ENCODE measurements at regions not wholly inside any gene's neighbourhood (a gene's known extent, or its start where the extent isn't known, plus 50 kb on each side); places are given as distances from the start of the nearest gene placed in this dataset.

- DNase-seq: no peak
Measured at GRCh38 chr20:7355051-7355450, 585.2 kb downstream of the HAO1 start.

GRCh38 chr20:7358670-7359069 lies 581.6 kb downstream of the HAO1 start:
- DNase-seq: no peak

DNA sequence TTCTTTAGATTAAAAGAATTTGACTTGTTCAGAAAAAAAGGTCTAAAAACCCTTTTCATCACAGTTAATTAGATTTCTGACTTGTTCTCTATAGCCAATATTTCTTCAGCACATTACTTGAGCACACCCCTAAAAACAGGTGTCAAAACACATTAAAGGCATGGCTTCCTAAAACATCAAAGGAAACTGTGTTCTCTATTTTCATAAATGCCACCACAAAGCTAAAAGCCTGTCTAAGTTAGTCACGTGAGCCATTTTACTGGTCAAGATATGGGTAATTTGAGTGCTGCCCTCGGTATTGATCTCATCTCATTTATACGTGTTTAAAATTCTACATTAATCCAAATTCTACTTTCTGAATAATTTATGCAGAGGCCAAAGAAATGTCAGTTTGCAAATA lies 580.5 kb downstream of the HAO1 start:
- DNase-seq: no peak

DNA sequence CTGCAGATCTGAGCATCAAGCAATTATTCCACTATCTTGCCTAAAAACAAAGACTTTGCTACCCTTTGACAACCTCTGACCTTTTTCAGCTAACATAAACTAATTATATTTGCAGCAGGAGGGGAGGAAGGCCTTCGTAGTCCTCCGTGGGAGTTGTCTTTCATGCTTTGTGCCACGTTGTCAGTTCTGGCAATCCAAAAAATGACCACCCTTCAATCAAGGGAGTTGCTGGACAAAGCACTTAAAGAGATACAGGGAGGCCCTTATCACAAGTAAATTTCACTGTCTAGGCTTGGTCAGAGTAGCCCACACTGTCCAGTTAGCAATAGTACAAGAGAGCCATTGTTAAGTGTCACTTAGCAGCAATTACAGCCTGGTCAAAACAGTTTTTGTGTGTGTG lies 578.9 kb downstream of the HAO1 start:
- no peak for DNase-seq

- DNase-seq: no peak
Measured at GRCh38 chr20:7361931-7362330, 578.3 kb downstream of the HAO1 start.

GRCh38 chr20:7362601-7363000 lies 577.7 kb downstream of the HAO1 start:
- no peak for DNase-seq

DNA sequence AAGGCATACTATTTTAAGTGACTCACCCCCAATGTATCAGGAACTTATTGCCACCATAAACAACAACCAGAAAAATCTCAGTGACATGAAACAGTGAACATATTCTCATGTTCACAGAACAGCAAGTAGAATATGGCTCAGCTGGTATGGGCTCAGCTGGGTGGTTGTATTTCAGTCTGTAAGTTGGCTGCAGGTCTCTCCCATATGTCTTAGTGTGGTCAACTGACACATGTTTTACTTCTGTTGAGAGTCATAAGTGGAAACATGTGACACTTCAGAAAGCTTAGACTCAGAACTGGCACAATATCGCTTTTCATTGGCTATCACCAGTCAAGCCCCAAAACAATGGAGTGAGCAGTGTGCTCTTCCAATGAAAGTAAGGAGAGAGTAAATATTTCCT lies 574.1 kb downstream of the HAO1 start:
- DNase-seq: no peak

DNA sequence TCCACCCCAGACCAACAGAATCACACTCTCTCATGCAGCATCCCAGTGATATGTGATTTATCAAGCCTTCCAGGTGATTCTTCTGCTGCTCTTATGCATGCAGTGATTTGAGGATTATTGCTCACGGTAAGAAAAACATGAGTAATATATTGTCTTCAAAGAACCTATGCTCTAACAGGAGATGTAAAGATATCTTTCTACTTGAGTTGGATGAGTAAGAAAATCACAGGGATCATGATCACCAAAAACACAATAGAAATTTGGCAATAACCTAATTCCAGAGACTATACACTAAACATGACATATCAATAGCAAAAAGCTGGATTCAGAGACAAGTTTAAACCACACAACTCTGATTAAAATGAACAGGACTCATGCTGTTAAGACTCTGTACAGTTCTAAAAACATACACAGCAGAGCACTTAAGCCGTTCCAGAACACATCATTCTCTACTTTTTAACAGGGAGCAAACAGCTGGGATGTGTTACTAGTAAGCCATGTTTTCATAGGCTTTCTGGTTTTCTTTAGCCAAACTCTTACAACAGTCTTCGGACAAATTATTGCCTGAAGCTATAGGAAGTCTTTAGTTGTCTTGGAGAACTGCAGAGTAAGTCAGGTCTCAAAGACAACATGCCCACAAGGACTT lies 568.6 kb downstream of the HAO1 start:
- no peak for DNase-seq

GRCh38 chr20:7375905-7376304 lies 564.4 kb downstream of the HAO1 start:
- DNase-seq: peak; percentile 59 to 68 (median 65)

- peak; percentile 23 to 35 (median 26) for DNase-seq
Measured at GRCh38 chr20:7378864-7379605, 561.2 kb downstream of the HAO1 start.

GRCh38 chr20:7379621-7380220 lies 560.5 kb downstream of the HAO1 start:
- no peak for DNase-seq

DNA sequence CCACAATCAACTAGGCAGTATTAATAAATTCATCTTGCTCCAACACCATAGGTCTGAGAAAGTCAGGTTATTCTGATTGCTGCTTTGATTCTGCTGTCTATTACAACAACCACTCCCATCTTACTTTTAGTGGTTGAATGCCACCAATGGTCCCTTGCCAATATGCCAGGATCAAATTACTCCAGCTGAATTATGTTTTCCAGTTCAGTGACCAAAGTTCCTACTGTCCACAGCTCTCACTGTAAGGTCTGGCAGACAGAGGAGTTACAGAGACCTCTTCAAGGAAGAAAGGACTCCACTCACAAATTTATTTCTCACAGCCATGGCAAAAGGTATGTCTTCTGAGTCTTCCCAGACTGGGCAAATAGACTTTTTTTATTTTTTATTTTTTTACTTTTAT lies 557.0 kb downstream of the HAO1 start:
- DNase-seq: no peak

GRCh38 chr20:7387638-7388193 lies 552.5 kb downstream of the HAO1 start:
- no peak for DNase-seq

GRCh38 chr20:7389216-7389615 lies 551.0 kb downstream of the HAO1 start:
- no peak for DNase-seq

DNA sequence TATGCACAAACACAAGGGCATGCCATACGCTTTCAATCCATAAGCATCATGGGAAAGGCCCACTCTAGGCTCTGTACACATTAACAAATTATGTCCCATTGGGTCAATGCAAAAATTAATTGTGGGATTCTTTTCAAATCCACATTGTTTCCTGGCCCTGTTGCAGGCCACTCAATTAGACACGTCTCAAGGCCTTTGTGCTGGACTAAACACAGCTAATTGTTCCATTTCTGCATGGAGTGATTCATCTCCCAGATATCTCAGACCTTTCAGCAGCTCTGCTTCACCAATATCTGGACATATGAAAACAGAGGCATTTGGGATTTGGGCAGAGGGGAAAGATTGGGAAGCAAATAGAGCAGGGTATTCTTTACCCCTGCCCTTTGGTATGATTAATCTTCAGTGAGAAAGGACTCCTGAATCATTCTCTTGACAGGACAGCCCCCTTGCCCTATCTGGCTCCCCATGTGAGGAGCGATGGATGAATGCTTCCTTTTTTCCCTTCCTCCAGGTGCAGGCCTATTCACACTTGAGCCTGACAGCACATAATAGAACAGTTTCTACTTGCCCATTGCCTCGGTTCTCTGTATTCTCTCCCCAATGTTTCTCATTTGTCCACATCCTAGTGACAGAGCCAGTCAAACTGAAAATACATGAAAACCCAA lies 547.6 kb downstream of the HAO1 start:
- DNase-seq: no peak

DNA sequence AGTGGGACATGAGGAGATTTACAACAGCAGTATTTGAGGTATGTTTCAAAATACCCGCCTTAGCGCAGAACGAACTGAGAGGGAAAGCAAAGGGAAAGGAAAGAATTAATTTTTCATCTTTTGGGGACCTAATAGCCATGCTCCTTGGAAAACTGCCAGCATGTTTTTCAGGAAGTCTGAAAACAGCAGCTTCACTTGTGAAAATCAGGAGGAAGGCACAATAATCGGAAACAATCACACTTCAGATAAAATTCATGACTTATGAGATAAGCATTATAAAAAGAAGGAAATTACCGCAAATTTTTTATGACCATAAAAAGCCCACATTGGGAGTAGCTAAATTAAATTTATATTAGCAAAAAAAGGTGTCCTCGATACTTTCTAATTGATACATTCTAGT lies 541.1 kb downstream of the HAO1 start:
- no peak for DNase-seq

DNA sequence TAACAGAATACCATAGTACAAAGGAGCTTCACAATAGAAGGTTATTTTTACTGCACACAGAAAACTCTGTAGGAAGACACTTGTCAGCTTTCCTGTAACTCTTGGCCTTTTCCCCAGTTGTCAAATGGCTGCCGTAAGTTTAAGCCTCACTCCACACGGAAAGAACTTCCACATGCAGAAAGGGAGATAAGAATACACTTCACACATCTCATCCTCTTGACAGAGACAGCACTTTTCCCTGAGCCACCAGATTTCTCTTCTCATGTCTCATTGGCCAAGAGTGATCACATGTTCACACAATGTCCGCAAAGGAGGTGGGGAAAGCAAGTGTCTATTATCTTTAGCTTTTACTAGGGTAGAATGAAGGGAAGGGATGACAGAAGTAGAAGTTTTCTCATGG lies 540.7 kb downstream of the HAO1 start:
- no peak for DNase-seq

GRCh38 chr20:7406671-7407070 lies 533.6 kb downstream of the HAO1 start:
- no peak for DNase-seq

GRCh38 chr20:7410150-7410549 lies 530.1 kb downstream of the HAO1 start:
- DNase-seq: no peak

- DNase-seq: no peak
Measured at GRCh38 chr20:7411075-7411474, 529.2 kb downstream of the HAO1 start.

GRCh38 chr20:7415427-7415826 lies 524.8 kb downstream of the HAO1 start:
- DNase-seq: no peak

GRCh38 chr20:7416382-7416781 lies 523.9 kb downstream of the HAO1 start:
- no peak for DNase-seq

DNA sequence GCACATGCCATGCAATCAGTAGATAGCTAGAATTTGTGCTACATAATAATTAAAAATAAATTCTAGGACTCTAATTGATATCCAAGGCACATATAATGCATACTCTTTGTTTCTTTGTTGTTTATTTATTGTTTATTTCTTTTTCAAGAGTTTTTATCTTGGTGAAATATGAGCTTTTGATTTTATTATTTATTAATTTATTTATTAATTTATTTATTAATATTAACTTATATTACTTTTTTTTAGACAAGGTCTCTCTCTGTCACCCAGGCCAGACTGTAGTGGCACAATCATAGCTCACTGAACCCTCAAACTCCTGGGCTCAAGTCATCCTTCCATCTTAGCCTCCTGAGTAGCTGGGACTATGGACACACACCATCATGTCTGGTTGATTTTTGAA lies 519.9 kb downstream of the HAO1 start:
- DNase-seq: no peak

Measured in suppressor macrophage treated with lipopolysaccharide for 1 hour (primary cell).